Fibroblast of lung (primary cell): ENCODE measurements at regions not wholly inside any gene's neighbourhood (a gene's known extent, or its start where the extent isn't known, plus 50 kb on each side); places are given as distances from the start of the nearest gene placed in this dataset.

Source experiments
- DNase-seq, 2 donors: peaks; one replicate each; pipeline versions ENCODE4 v3.0.0 to v3.0.0-alpha.2; 2010; ENCODE audit warnings: low read depth in 2 of 2
- H2AFZ ChIP-seq: 2 replicates; pipeline ENCODE4 v1.5.1; 2012; ENCODE audit warnings: low read length, control low read depth, inconsistent platforms
- H3K27ac ChIP-seq: 2 replicates; pipeline ENCODE4 v1.5.1; 2011; ENCODE audit warnings: low read length, control low read depth; ENCODE audit not compliant: insufficient read depth
- H3K27me3 ChIP-seq: 2 replicates; pipeline ENCODE4 v1.5.1; 2011; ENCODE audit warnings: mild to moderate bottlenecking, low read length; ENCODE audit not compliant: control insufficient read depth, insufficient read depth
- H3K36me3 ChIP-seq: 2 replicates; pipeline ENCODE4 v1.5.1; 2011; ENCODE audit warnings: low read length; ENCODE audit not compliant: control insufficient read depth, insufficient read depth
- H3K4me1 ChIP-seq: 2 replicates; pipeline ENCODE4 v1.5.1; 2011; ENCODE audit warnings: low read length; ENCODE audit not compliant: control insufficient read depth, insufficient read depth; ENCODE audit errors: extremely low read depth
- H3K4me2 ChIP-seq: 2 replicates; pipeline ENCODE4 v1.5.1; 2011; ENCODE audit warnings: low read length, control low read depth; ENCODE audit not compliant: insufficient read depth; ENCODE audit errors: extremely low read depth
- H3K4me3 ChIP-seq, 4 experiments: fragments of 200-600 bp in 1 of 4; sonication (generic) in 1 of 4; replicated peaks in 1 of 4; 2 replicates each; pipeline ENCODE4 v1.5.1; 2011 to 2016; ENCODE audit warnings: low read length in 4 of 4, low read depth in 3 of 4, mild to moderate bottlenecking in 3 of 4, control low read depth in 2 of 4, inconsistent platforms in 1 of 4, mixed read lengths in 1 of 4; ENCODE audit not compliant: insufficient read depth in 1 of 4; ENCODE audit errors: control extremely low read depth in 1 of 4
- H3K79me2 ChIP-seq: 2 replicates; pipeline ENCODE4 v1.5.1; 2012; ENCODE audit warnings: mild to moderate bottlenecking, low read length, inconsistent platforms; ENCODE audit not compliant: control insufficient read depth, insufficient read depth
- H3K9ac ChIP-seq: 2 replicates; pipeline ENCODE4 v1.5.1; 2011; ENCODE audit warnings: mild to moderate bottlenecking, low read length, control low read depth; ENCODE audit not compliant: insufficient read depth
- H3K9me3 ChIP-seq: 2 replicates; pipeline ENCODE4 v1.5.1; 2012; ENCODE audit warnings: low read depth, low read length; ENCODE audit not compliant: control insufficient read depth, insufficient read depth
- H4K20me1 ChIP-seq: 2 replicates; pipeline ENCODE4 v1.5.1; 2011; ENCODE audit warnings: low read length; ENCODE audit not compliant: control insufficient read depth, insufficient read depth; ENCODE audit errors: extremely low read depth
- CTCF ChIP-seq, 2 donors: IDR thresholded peaks in 1 of 2; conservative IDR thresholded peaks in 1 of 2; 1 replicate in 1 of 2; 2 replicates in 1 of 2; pipeline ENCODE4 v1.5.1; 2011 to 2012; ENCODE audit warnings: low read length in 2 of 2, control low read depth in 1 of 2, inconsistent platforms in 1 of 2, low read depth in 1 of 2, mild to moderate bottlenecking in 1 of 2
- EZH2 ChIP-seq: IDR thresholded peaks from 2 replicates; pipeline ENCODE4 v1.5.1; 2012; ENCODE audit warnings: low read length, control low read depth, mild to moderate bottlenecking; ENCODE audit errors: missing control alignments

GRCh38 chr7:118325450-118325808 is 100.9 kb downstream of the ANKRD7 start:
- Histone ChIP-seq H3K4me2 (no peak overlapping the region), H4K20me1 (no peaks in the 10 kb centered on the region), H3K79me2 (no peaks in the 10 kb centered on the region), H3K9ac (no peak overlapping the region), H3K36me3 (no peaks in the 10 kb centered on the region), H3K4me1 (no peaks in the 10 kb centered on the region), H3K27ac (no peak overlapping the region), H3K27me3 (no peaks in the 10 kb centered on the region), H3K9me3 (no peaks in the 10 kb centered on the region), H2AFZ (no peak overlapping the region), H3K4me3 (no peak overlapping the region)
- no peak for DNase-seq
- TF ChIP-seq EZH2 (no peak), CTCF (conservative IDR thresholded peaks at IDR 0.05 in 1 of 2, IDR thresholded peaks at IDR 0.05 in 1 of 2; ENCODE audit: low read depth in 1 of 2, low read length in 2 of 2) (no peak)

GRCh38 chr7:118327174-118327573 is 102.7 kb downstream of the ANKRD7 start:
- Histone ChIP-seq H3K27ac (no peak overlapping the region), H3K9me3 (no peaks in the 10 kb centered on the region), H3K4me1 (no peaks in the 10 kb centered on the region), H3K4me3 (no peak overlapping the region), H2AFZ (no peak overlapping the region), H3K9ac (no peak overlapping the region), H3K4me2 (no peak overlapping the region), H4K20me1 (no peaks in the 10 kb centered on the region), H3K27me3 (no peaks in the 10 kb centered on the region), H3K79me2 (no peaks in the 10 kb centered on the region), H3K36me3 (no peaks in the 10 kb centered on the region)
- peak in 1 of 2 donors; percentile 36 for DNase-seq
- TF ChIP-seq CTCF (conservative IDR thresholded peaks at IDR 0.05 in 1 of 2, IDR thresholded peaks at IDR 0.05 in 1 of 2; ENCODE audit: low read depth in 1 of 2, low read length in 2 of 2) (no peak), EZH2 (no peak)

GRCh38 chr7:118328505-118329211 is 104.2 kb downstream of the ANKRD7 start:
- H3K9ac ChIP-seq: no peak overlapping the region

More at GRCh38 chr7:118328505-118329211, 104.2 kb downstream of the ANKRD7 start:
- H3K27ac ChIP-seq: no peak overlapping the region
- no peaks in the 10 kb centered on the region for H3K4me1 ChIP-seq
- H3K4me3 ChIP-seq: no peak overlapping the region
- no peak overlapping the region for H3K4me2 ChIP-seq
- no peak overlapping the region for H2AFZ ChIP-seq
- no peaks in the 10 kb centered on the region for H3K36me3 ChIP-seq
- H4K20me1 ChIP-seq: no peaks in the 10 kb centered on the region
- TF ChIP-seq EZH2 (no peak), CTCF (conservative IDR thresholded peaks at IDR 0.05 in 1 of 2, IDR thresholded peaks at IDR 0.05 in 1 of 2; ENCODE audit: low read depth in 1 of 2, low read length in 2 of 2) (no peak)
- DNase-seq: no peak
- no peaks in the 10 kb centered on the region for H3K9me3 ChIP-seq
- no peaks in the 10 kb centered on the region for H3K27me3 ChIP-seq
- H3K79me2 ChIP-seq: no peaks in the 10 kb centered on the region
